NCI-H526 (cell line): ENCODE measurements at regions not wholly inside any gene's neighbourhood (a gene's known extent, or its start where the extent isn't known, plus 50 kb on each side); places are given as distances from the start of the nearest gene placed in this dataset.
A peak's percentile ranks its signal among the peaks of the same experiment; 100 is the strongest.

Experiments
- DNase-seq, 2 experiments: peaks; one replicate each; lab custom pipeline; 2025; lab: John Stamatoyannopoulos, UW

DNA sequence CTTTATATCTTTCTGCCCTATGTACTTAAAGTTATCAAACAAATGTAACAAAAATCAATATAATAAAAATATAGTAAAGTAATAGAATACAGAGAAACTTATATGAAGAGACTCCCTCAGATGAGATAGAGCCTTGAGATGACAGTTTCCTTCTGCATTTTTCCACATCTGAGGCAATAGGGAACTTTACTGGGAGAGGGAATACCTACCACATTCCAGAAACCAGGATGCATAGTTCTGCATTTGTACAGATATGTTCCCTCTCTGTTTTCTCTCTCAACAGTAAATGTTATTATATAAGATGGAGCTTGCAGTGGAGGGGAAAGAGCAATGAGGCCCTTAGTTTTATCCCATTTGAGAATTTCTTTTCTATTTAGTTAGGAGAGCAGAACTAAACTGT, 109.6 kb upstream of the KCNN2 start:
- DNase-seq: no peak

DNA sequence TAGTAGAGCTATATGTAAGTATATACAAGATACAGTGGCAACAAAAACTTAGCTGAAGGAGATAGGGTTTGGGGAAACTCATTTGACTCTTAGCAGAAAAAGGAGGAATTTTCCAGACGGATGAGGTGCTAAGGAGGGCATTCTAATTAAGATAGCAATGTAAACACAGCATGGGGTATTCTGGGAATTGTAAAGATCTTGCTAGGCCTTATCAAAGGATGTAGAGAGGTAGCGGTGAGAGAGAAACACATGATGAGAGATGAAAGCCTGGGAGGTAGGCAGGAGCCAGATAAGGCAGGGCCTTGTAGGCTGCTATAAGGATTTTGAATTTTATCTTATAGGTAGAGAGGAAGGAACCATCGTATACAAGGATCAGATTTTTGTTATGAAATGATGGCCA, 106.6 kb upstream of the KCNN2 start:
- DNase-seq: no peak

DNA sequence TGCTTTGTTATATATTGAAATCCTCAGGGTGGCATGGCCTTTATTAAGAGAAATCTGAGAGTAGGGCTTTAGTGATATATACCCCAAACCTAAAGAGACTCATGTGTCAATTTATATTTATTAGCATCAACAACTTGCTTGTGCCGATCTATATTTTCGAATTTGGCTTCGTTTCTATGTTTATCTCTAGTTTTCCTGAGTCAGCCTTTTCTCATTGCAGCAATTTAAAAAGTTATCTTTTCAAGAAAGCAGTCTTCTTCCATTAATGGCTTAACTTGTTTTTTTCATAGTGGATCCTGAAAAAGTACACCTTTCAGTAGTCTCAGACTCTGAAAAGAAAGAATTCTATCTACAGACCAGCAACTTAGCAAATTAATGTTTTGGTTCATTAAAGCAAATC, 99.9 kb upstream of the KCNN2 start:
- no peak for DNase-seq

DNA sequence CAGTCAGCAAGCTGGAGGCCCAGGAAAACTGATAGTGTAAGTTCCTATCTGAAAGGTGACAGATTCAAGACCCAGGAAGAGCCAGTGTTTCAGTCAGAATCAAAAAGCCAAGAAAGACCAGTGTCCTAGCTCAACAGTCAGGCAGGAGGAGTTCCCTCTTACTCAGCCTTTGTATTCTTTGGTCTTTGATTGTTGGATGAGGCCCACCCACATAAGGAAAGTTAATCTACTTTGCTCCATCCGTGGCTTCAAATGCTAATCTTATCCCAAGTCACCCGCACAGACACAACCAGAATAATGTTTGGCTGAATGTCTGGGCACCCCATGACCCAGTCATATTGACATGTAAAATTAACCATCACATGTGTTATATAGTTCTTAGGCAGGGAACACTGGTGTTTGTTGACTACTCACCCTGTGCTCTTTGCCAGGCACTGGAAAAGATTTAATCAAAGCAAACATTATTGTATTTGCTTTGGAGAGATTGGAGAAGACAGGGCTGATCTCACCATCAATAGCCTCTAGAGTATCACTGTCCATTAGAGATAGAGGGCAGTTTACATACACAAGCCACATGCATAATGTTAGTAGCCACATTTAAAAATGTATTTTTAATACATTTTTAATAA, 96.3 kb upstream of the KCNN2 start:
- no peak for DNase-seq

DNA sequence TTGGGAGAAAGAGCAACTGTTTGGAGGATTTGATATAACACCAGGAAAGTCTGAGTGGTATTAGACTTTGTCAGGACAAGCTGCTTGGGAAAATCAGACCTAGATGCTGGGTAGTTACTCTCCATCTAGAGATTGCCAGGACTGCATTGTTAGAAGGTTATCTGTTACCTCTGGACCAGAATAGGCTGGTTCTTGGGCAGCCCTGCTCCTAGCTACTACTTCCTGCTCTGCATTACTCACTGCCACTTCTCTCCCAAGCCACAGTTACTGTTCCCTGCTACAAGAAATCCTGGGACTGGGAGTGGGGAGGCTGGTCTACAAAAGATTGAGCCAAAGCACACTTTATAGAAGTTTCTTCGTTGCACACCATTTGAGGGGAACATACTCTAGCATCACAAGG, 95.5 kb upstream of the KCNN2 start:
- no peak for DNase-seq

DNA sequence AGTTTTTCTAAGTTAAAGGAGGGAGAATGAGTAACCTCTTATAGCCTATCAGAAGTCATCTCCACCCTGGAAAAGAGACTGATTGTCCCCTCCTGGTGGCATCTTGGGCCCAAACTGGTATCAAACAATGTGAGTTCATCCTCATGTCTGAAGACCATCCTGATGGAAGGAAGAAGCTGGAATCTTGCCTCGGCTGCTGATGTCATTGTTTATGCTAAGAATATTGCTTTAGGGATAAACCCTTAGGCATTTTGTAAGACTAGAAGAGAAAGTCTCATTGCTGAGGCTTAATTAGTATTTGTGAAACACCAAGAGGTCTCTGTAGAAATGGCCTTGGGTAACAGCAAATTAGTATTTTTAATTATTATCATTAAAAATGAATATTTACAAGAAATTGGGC, 65.7 kb upstream of the KCNN2 start:
- DNase-seq: no peak

DNA sequence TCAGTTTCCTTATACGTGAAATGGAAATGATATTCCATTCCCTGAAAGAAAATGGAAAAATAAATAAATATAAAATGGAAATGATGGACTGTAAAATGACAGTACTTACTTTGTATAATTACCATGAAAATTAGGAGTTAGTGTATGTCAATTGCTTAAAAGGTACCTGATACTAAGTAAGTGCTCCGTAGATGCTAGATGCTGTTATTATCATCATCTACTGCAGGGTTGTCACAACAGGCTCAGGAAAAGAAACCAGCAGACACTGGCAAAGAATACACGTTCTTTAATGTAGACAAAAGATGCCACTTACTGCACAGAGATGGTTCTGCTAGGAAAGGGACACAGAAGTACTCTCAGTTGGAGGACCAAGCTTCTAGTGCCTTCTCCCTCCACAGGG, 64.0 kb upstream of the KCNN2 start:
- no peak for DNase-seq

DNA sequence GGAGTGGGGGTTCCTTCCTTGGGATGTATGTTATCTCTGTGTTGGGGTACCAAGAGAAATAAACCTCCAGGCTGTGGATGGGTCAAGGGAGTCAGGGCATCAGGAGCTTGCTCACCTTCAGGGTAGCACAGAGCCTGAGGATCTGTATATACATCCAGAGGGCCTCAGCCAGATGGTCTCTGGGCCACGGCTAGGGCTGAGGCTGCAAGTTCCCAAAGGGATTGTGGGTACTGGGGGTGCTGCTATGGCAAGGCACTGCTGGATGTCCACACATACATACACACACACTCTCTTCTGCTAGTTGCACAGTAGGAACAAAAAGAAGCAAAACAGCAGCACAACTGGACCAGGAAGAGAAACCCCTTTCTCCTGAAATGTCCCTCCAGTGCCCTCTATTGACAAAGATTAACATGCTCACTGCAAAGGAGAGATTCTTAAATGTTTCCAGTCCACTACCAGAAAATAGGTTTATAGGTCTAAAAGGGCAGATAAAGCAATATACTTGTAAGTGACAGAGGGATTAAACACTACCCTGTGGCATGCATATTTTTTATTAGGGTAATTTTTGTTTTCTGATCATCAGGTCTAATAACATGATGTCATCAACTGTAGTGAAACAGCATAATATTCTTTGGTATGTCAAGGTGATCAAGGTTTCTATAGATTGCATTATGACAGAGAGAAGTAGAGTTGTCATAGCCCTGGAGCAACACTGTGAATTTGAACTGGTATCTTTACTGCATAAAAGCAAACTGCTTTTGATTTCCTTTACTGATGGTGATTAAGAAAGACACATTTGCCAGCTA, 56.3 kb upstream of the KCNN2 start:
- peak in 1 of 2 experiments; percentile 25 for DNase-seq

DNA sequence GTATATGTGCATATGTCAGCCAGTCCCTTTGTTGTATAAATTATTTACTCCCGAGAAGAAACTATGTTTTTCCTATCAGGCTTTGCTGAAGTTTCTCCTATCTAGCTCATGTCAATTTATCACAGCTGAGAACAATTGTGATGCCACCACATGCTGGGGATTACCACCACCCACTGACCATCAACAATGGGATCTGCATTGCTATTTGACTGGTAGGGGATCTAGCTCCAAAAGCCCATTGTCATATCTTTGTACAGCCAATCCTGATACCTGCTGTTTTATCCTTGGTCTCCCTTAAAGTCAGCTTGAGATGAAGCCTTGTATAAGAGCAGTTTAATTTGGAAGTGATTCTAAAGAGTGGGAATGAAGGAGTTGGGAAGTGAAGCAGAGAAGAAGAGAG, 53.9 kb upstream of the KCNN2 start:
- no peak for DNase-seq

DNA sequence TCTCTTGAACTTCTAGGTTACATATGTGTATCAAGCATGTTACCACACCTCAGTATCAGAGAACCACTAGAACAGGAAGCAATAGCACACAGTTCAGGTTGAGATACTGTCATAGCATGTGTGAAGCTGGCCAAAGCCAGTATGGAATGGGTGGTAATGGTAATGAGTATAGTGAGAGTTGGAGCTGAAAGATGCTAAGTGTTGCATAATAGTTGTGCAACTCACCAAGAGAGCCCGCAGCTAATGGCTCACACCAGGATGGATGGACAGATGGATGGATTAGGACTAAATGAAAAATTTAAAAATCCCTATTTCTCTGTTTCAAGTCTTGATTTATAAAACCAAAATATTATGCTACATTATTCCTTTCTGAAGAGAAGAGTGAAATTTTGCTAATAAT, 53.4 kb upstream of the KCNN2 start:
- DNase-seq: no peak

DNA sequence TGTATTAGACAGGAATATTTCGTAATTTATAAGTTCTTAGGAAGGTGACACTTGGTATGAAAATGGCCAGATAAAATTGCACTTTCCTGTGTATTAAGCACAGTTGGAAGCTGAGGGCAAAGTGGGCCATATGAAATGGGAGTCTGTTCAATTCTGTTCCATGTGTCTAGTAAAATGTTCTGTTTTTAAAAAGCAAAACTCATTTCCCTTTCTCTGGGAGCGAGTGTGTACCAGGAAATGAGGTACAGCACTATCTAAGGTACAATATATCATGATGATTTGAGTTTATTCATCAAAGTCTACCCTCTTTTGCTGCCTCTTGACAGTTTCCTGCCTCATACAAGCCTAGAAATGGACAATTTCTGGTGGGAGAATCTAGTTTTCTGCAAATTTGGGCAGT, 51.2 kb upstream of the KCNN2 start:
- DNase-seq: no peak

DNA sequence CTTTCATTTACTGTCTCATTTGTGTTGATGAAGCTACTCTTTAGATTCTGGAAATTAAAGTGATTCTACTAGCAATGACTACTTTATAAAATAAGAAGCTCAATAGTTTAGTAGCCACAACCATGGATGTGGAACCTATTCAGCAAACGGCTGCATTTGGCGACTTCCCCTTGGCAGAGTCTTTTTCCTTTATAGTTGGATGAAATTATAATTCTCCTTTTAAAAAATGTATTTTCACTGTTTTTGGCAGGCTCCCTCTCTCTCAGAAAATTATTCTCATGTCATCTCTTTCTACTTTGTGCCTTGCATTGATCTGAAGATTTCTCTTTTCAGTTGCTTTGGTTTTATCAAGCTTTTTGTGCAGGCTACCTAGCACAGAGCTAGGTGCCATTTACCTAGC, 50.6 kb upstream of the KCNN2 start:
- no peak for DNase-seq

DNA sequence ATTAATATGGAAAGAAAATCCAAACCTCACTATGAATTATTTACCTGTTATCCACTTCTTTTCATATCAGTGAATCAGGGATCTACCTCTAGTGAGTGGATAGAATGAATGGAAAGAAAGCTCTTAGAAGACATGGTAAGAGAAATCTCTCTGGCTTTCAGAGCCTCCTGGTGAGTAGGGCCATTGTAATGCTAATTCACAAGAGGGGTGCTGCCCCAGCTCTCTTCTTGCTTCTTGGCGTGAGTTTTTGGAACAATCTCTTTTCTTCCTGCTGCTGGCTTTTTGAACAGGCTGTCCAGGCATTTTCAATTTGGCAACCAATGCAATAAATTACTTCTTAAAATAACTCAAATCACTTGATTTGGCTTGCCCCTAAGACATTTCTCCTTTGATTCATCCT, 49.9 kb upstream of the KCNN2 start:
- no peak for DNase-seq
